Activated naive CD4-positive, alpha-beta T cell treated with anti-CD3 and anti-CD28 coated beads, Interleukin-2, amount 10 ng/mL, durations not matched to agents 7 days and 5 days (primary cell): ENCODE measurements at regions not wholly inside any gene's neighbourhood (a gene's known extent, or its start where the extent isn't known, plus 50 kb on each side); places are given as distances from the start of the nearest gene placed in this dataset.

Source experiments
- CTCF ChIA-PET: fragments of 350-600 bp; sonication (Branson Sonifier 250); formaldehyde crosslinking; loops from one replicate; lab custom pipeline; 2021; ENCODE audit warnings: antibody characterized with exemption; lab: Charles Lee
- DNase-seq: peaks from one replicate; pipeline ENCODE4 v3.0.0-alpha.2; 2020
- H3K27ac Mint-ChIP-seq: one replicate; pipeline ENCODE4 v1.8.0; 2021; ENCODE audit warnings: mild to moderate bottlenecking, moderate library complexity, mixed read lengths
- H3K27me3 Mint-ChIP-seq: one replicate; pipeline ENCODE4 v1.8.0; 2021; ENCODE audit warnings: mild to moderate bottlenecking, mixed read lengths
- H3K36me3 Mint-ChIP-seq: one replicate; pipeline ENCODE4 v1.8.0; 2021; ENCODE audit warnings: mixed read lengths
- H3K4me1 Mint-ChIP-seq: one replicate; pipeline ENCODE4 v1.8.0; 2021; ENCODE audit warnings: mixed read lengths
- H3K4me3 Mint-ChIP-seq: one replicate; pipeline ENCODE4 v1.8.0; 2021; ENCODE audit warnings: mild to moderate bottlenecking, moderate library complexity, mixed read lengths
- H3K9me3 Mint-ChIP-seq: one replicate; pipeline ENCODE4 v1.8.0; 2021; ENCODE audit warnings: mixed read lengths

GRCh38 chr2:133919285-133919684 is 334.6 kb upstream of the MGAT5 start:
- Mint-ChIP-seq H3K36me3 (no peaks in the 10 kb centered on the region), H3K9me3 (no peaks in the 10 kb centered on the region), H3K4me1 (no peaks in the 10 kb centered on the region), H3K27me3 (peaks cover 4% of the 10 kb centered on the region), H3K27ac (no peak overlapping the region), H3K4me3 (no peak overlapping the region)
- no peak for DNase-seq
- CTCF ChIA-PET, result no interaction called here

- no peak for DNase-seq
- Mint-ChIP-seq H3K27ac (no peak overlapping the region), H3K4me1 (no peaks in the 10 kb centered on the region), H3K27me3 (peaks cover 8% of the 10 kb centered on the region), H3K9me3 (no peaks in the 10 kb centered on the region), H3K36me3 (no peaks in the 10 kb centered on the region), H3K4me3 (no peak overlapping the region)
- CTCF ChIA-PET, result no interaction called here
These were observed 326.0 kb upstream of the MGAT5 start for GRCh38 chr2:133927894-133928293.

GRCh38 chr2:133936096-133936495 is 317.8 kb upstream of the MGAT5 start:
- H3K27me3 Mint-ChIP-seq, result no peaks in the 10 kb centered on the region
- H3K4me1 Mint-ChIP-seq, result no peaks in the 10 kb centered on the region
- H3K36me3 Mint-ChIP-seq, result no peaks in the 10 kb centered on the region
- no peak overlapping the region for H3K4me3 Mint-ChIP-seq
- no peaks in the 10 kb centered on the region for H3K9me3 Mint-ChIP-seq
- no peak for DNase-seq
- H3K27ac Mint-ChIP-seq, result no peak overlapping the region
- CTCF ChIA-PET, result no interaction called here

- Mint-ChIP-seq H3K9me3 (no peaks in the 10 kb centered on the region), H3K4me3 (no peak overlapping the region), H3K4me1 (no peaks in the 10 kb centered on the region), H3K36me3 (no peaks in the 10 kb centered on the region), H3K27ac (no peak overlapping the region), H3K27me3 (no peaks in the 10 kb centered on the region)
- CTCF ChIA-PET, result no interaction called here
- no peak for DNase-seq
These were observed 317.3 kb upstream of the MGAT5 start for GRCh38 chr2:133936601-133937000.

GRCh38 chr2:133937669-133938068 is 316.2 kb upstream of the MGAT5 start:
- no peaks in the 10 kb centered on the region for H3K4me1 Mint-ChIP-seq
- DNase-seq, result no peak
- H3K4me3 Mint-ChIP-seq, result no peak overlapping the region
- H3K27ac Mint-ChIP-seq, result no peak overlapping the region
- no peaks in the 10 kb centered on the region for H3K36me3 Mint-ChIP-seq
- H3K27me3 Mint-ChIP-seq, result peaks cover 4% of the 10 kb centered on the region
- CTCF ChIA-PET, result no interaction called here
- H3K9me3 Mint-ChIP-seq, result no peaks in the 10 kb centered on the region

DNA sequence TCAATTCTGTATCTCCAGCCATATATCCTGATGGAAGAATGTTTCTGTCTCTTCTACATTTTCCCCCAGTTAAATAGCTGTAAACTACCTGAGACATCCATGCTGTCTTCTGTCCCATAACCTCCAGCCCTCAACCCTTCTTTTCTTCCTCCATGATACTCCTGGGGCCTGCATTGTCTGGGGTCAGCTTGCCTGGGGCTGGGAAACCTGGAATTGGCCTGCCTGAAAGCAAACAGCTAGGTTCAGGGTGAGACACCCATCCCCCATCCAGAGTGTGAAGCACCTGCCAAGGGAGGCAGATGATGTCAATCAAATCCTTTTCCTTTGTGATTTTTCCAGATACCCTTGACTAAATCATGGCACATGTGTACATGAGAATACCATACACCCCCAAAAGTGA is 313.7 kb upstream of the MGAT5 start:
- H3K27me3 Mint-ChIP-seq, result peaks cover 12% of the 10 kb centered on the region
- CTCF ChIA-PET, result no interaction called here
- no peaks in the 10 kb centered on the region for H3K36me3 Mint-ChIP-seq
- no peak overlapping the region for H3K4me3 Mint-ChIP-seq
- no peaks in the 10 kb centered on the region for H3K9me3 Mint-ChIP-seq
- no peak for DNase-seq
- no peak overlapping the region for H3K27ac Mint-ChIP-seq
- no peaks in the 10 kb centered on the region for H3K4me1 Mint-ChIP-seq

- Mint-ChIP-seq H3K27me3 (peaks cover 13% of the 10 kb centered on the region), H3K4me1 (no peaks in the 10 kb centered on the region), H3K27ac (no peak overlapping the region), H3K36me3 (no peaks in the 10 kb centered on the region), H3K9me3 (no peaks in the 10 kb centered on the region), H3K4me3 (no peak overlapping the region)
- no peak for DNase-seq
- CTCF ChIA-PET, result no interaction called here
These were observed 312.2 kb upstream of the MGAT5 start for GRCh38 chr2:133941666-133942065.

DNA sequence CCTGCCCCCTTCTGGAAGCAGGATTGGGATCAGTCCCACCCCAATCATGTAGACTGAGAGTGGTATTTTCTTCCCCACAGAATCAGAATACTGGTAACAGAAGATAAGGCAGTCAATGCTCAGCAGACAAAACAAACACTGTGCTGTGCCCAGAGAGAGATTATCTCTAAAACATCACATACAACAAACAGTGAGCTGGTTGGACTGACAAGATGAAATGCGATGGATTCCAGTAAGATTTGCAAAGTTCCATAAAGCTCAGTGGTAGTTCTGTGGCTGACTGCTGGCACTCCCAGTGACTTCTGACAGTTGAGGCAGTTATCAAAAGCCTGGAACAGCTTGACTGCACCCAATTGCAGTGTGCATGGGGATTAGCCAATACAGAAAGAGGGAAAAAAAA is 311.5 kb upstream of the MGAT5 start:
- CTCF ChIA-PET, result no interaction called here
- no peaks in the 10 kb centered on the region for H3K36me3 Mint-ChIP-seq
- H3K4me1 Mint-ChIP-seq, result no peaks in the 10 kb centered on the region
- peaks cover 13% of the 10 kb centered on the region for H3K27me3 Mint-ChIP-seq
- no peak for DNase-seq
- H3K27ac Mint-ChIP-seq, result no peak overlapping the region
- no peak overlapping the region for H3K4me3 Mint-ChIP-seq
- H3K9me3 Mint-ChIP-seq, result no peaks in the 10 kb centered on the region

DNA sequence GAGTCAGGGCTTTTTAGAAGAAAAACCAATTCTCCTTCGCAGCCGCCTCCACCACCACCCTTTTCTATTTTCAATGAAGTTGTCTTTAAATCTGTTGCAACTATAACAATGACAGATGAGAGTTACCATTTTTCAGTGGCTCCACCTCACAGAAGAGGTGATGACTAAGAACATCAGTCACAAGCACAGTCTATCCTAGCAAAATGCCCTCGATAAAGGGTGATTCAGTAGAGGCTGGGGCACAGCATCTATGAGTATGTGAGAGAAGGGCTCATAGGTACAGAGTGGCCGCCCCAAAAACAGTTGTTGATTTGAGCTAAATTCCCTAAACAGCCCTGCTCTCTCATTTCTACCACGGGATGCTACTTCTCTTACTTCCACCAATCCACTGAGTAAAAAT is 310.8 kb upstream of the MGAT5 start:
- H3K27me3 Mint-ChIP-seq, result peaks cover 13% of the 10 kb centered on the region
- CTCF ChIA-PET, result no interaction called here
- H3K9me3 Mint-ChIP-seq, result no peaks in the 10 kb centered on the region
- no peak for DNase-seq
- H3K27ac Mint-ChIP-seq, result no peak overlapping the region
- no peaks in the 10 kb centered on the region for H3K4me1 Mint-ChIP-seq
- no peak overlapping the region for H3K4me3 Mint-ChIP-seq
- H3K36me3 Mint-ChIP-seq, result no peaks in the 10 kb centered on the region

DNA sequence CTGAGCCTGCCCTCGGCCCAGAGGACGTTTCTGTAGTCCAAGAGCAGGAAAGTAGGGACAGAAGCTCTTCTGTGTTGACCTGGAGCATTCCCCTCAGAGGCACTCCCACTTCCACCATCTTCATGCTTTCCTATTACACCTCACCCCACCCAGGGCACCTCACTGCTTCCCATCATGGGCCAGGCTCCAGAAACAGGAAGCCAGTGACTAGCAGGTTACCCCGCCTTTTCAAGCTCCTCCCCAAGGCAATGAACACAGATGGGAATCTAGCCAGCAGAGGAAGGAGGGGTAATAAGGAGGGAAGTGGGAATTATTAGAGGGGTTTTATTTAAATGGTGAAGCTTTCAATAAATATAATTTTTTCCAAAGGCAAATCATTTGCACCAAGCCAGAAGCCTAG is 308.8 kb upstream of the MGAT5 start:
- Mint-ChIP-seq H3K4me1 (no peaks in the 10 kb centered on the region), H3K27me3 (peaks cover 13% of the 10 kb centered on the region), H3K4me3 (no peak overlapping the region), H3K27ac (no peak overlapping the region), H3K36me3 (no peaks in the 10 kb centered on the region), H3K9me3 (no peaks in the 10 kb centered on the region)
- DNase-seq, result no peak
- CTCF ChIA-PET, result no interaction called here

DNA sequence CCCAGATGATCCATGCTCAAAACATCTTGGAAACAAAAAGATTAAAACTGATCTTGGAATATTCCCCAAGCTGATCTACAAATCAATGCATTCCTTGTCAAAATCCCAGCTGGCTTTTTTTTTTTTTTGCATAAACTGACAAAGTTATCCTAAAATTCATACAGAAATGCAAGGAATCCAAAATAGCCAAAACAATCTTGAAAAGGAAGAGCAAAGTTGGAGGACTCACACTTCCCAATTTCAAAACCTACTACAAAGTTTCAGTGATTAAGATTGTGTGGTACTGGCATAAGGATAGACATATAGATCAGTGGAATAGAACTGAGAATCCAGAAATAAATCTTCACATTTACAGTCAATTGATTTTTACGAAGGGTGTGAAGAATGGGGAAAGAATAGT is 306.8 kb upstream of the MGAT5 start:
- H3K4me3 Mint-ChIP-seq, result no peak overlapping the region
- CTCF ChIA-PET, result no interaction called here
- H3K9me3 Mint-ChIP-seq, result no peaks in the 10 kb centered on the region
- H3K4me1 Mint-ChIP-seq, result no peaks in the 10 kb centered on the region
- H3K27me3 Mint-ChIP-seq, result peaks cover 11% of the 10 kb centered on the region
- DNase-seq, result no peak
- H3K27ac Mint-ChIP-seq, result no peak overlapping the region
- H3K36me3 Mint-ChIP-seq, result no peaks in the 10 kb centered on the region

GRCh38 chr2:133948610-133949290 is 305.1 kb upstream of the MGAT5 start:
- Mint-ChIP-seq H3K27ac (no peak overlapping the region), H3K4me1 (no peaks in the 10 kb centered on the region), H3K4me3 (no peak overlapping the region), H3K9me3 (no peaks in the 10 kb centered on the region), H3K36me3 (no peaks in the 10 kb centered on the region), H3K27me3 (peaks cover 8% of the 10 kb centered on the region)
- DNase-seq, result no peak
- CTCF ChIA-PET, result no interaction called here

- H3K4me1 Mint-ChIP-seq, result no peaks in the 10 kb centered on the region
- H3K9me3 Mint-ChIP-seq, result no peaks in the 10 kb centered on the region
- H3K36me3 Mint-ChIP-seq, result no peaks in the 10 kb centered on the region
- H3K27me3 Mint-ChIP-seq, result peaks cover 4% of the 10 kb centered on the region
- H3K4me3 Mint-ChIP-seq, result no peak overlapping the region
- DNase-seq, result no peak
- CTCF ChIA-PET, result no interaction called here
- no peak overlapping the region for H3K27ac Mint-ChIP-seq
These were observed 304.3 kb upstream of the MGAT5 start for GRCh38 chr2:133949595-133949994.

DNA sequence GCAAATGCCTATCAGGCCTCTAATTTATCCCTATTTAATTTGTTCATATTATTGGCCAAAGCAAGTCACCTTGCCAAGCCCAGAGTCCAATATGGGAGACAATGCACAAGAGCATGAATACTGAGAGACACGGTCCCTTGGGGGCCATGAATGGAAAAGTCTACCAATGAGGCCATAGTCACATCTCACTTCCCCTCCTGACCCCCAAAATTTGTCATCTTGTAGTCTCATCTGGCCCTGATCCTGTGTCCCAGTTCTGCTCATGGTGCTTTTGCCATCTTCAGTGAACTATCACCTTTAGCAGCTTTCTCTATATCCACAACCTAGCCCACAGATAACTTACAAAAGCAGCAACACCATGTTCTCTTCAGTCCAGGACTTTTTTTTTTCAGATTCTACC is 302.7 kb upstream of the MGAT5 start:
- DNase-seq, result no peak
- CTCF ChIA-PET, result no interaction called here
- no peak overlapping the region for H3K4me3 Mint-ChIP-seq
- no peaks in the 10 kb centered on the region for H3K27me3 Mint-ChIP-seq
- H3K4me1 Mint-ChIP-seq, result no peaks in the 10 kb centered on the region
- H3K9me3 Mint-ChIP-seq, result no peaks in the 10 kb centered on the region
- H3K36me3 Mint-ChIP-seq, result no peaks in the 10 kb centered on the region
- no peak overlapping the region for H3K27ac Mint-ChIP-seq

DNA sequence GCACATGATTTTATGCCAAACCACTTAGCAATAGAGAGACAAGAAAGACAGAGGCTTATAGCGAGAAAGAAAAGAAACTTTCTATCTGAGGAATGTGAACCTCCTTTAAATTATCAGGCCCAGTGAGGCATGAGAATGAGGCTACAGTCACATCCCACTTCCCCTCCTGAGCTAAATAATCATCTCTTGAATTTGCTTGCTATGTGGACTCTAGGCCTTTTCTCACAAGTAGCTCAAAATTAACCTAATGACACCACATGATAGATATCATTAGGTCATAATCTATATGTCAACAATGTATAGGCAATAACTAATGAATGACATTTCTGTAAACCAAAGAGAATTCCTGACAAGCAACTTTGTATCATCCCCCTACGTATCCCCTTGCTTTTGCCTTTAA is 301.5 kb upstream of the MGAT5 start:
- no peaks in the 10 kb centered on the region for H3K36me3 Mint-ChIP-seq
- H3K4me3 Mint-ChIP-seq, result no peak overlapping the region
- DNase-seq, result no peak
- peaks cover 7% of the 10 kb centered on the region for H3K27me3 Mint-ChIP-seq
- no peak overlapping the region for H3K27ac Mint-ChIP-seq
- CTCF ChIA-PET, result no interaction called here
- no peaks in the 10 kb centered on the region for H3K4me1 Mint-ChIP-seq
- no peaks in the 10 kb centered on the region for H3K9me3 Mint-ChIP-seq

DNA sequence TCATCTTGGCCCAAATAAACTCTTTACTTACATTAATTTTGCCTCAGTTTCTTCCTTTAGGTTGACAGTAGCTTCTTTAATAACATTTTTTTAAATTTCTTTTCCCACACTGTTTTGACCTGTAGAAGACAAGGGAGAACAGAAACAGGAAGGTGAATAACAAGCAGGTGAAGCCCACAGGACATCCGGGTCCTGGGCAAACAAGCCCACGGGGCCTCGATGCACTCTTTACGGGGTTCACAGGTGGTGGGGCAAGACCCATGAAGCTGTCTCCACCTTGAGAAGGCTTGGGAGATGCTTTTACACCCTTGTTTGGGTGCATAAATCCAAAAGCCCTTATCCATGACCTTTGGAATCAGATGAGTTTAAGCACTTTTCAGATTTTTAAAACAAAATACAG is 301.0 kb upstream of the MGAT5 start:
- DNase-seq, result no peak
- Mint-ChIP-seq H3K9me3 (no peaks in the 10 kb centered on the region), H3K4me3 (no peak overlapping the region), H3K4me1 (no peaks in the 10 kb centered on the region), H3K27ac (no peak overlapping the region), H3K27me3 (peaks cover 7% of the 10 kb centered on the region), H3K36me3 (no peaks in the 10 kb centered on the region)
- CTCF ChIA-PET, result no interaction called here
